ENCODE measurements at regions not wholly inside any gene's neighbourhood (a gene's known extent, or its start where the extent isn't known, plus 50 kb on each side); places are given as distances from the start of the nearest gene placed in this dataset.
A peak's percentile ranks its signal among the peaks of the same experiment; 100 is the strongest.

GRCh38 chr3:64445109-64445943 is 220.1 kb upstream of the PRICKLE2 start:
- no TSS peak for BruUV-seq (replicated peaks)
- peaks cover 22% of the 10 kb centered on the region for H3K27me3 Mint-ChIP-seq (ENCODE audit: insufficient read depth, unreplicated experiment)

DNA sequence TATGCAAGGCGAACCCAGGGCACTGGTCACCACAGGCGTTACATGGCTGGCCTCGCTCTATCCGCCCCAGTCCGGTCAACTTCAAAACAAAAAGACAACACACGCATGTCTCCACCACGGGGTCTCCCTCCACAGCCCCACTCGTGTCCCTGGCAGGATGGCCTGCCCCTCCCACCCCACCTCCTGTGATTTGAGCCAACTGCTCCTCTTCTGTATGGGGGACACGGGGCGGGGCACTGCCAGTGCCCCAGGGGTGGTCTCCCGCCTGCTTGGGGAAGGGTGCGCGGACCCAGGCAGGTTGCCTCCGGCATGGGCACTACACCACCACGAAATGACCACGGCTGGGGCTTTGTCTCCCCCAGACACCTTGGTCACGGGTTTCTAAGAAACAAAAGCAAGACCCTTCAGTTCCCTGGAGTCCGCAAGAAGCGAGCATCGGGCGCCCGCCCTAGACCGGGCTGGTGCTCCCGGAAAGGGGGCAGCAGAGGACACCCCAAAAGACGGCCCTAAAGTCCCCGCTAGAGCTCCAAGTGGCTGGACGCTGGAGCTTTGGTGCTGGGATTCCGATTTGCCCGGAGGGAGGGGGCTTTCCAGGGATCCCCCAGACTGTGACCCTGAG is 219.3 kb upstream of the PRICKLE2 start:
- H3K27me3 Mint-ChIP-seq (ENCODE audit: insufficient read depth, unreplicated experiment) = peaks cover 22% of the 10 kb centered on the region
- H3K9me3 Mint-ChIP-seq (ENCODE audit: unreplicated experiment) = no peaks in the 10 kb centered on the region
- intact Hi-C loops (cut with micrococcal nuclease) = no loop called here
- no peak for TF ChIP-seq CTCF (IDR thresholded peaks at IDR 0.05; ENCODE audit: unreplicated experiment)
- H3K27ac Mint-ChIP-seq (ENCODE audit: low read depth, unreplicated experiment) = no peak overlapping the region
- H3K36me3 Mint-ChIP-seq (ENCODE audit: insufficient read depth, unreplicated experiment) = no peaks in the 10 kb centered on the region
- ChIA-PET CTCF (interaction anchor here (0.6 to 1.8 kb wide), 4 partner anchors 16 to 1284 kb away, joined by 4 to 5 read pairs (median 4); no protein-coding TSS in a partner anchor), POLR2A (no interaction called here)
- no peak overlapping the region for H3K4me3 Mint-ChIP-seq (ENCODE audit: unreplicated experiment)
- no peak for DNase-seq (ENCODE audit: unreplicated experiment)
- H3K4me1 Mint-ChIP-seq (ENCODE audit: insufficient read depth, unreplicated experiment) = no peaks in the 10 kb centered on the region
- no TSS peak for BruUV-seq (replicated peaks)

More at GRCh38 chr3:64445109-64445943, 220.1 kb upstream of the PRICKLE2 start:
- Mint-ChIP-seq H3K9me3 (ENCODE audit: unreplicated experiment) (no peaks in the 10 kb centered on the region), H3K27ac (ENCODE audit: low read depth, unreplicated experiment) (no peak overlapping the region), H3K4me3 (ENCODE audit: unreplicated experiment) (peak overlapping the region; percentile 67), H3K4me1 (ENCODE audit: insufficient read depth, unreplicated experiment) (no peaks in the 10 kb centered on the region), H3K36me3 (ENCODE audit: insufficient read depth, unreplicated experiment) (no peaks in the 10 kb centered on the region)
- intact Hi-C loops (cut with micrococcal nuclease) = no loop called here
- ChIA-PET POLR2A (interaction anchor here (1.4 kb wide), 1 partner anchor 9 kb away, joined by 4 read pairs; no protein-coding TSS in a partner anchor), CTCF (interaction anchor here (0.7 to 1.8 kb wide), 4 partner anchors 15 to 414 kb away, joined by 3 to 4 read pairs (median 4); no protein-coding TSS in a partner anchor)
- TF ChIP-seq CTCF (IDR thresholded peaks at IDR 0.05; ENCODE audit: unreplicated experiment) = no peak
- no peak for DNase-seq (ENCODE audit: unreplicated experiment)

- POLR2A ChIA-PET = no interaction called here
- Mint-ChIP-seq H3K27ac (ENCODE audit: low read depth, unreplicated experiment) (no peak overlapping the region), H3K4me1 (ENCODE audit: insufficient read depth, unreplicated experiment) (no peaks in the 10 kb centered on the region), H3K9me3 (ENCODE audit: unreplicated experiment) (no peaks in the 10 kb centered on the region), H3K4me3 (ENCODE audit: unreplicated experiment) (no peak overlapping the region), H3K36me3 (ENCODE audit: insufficient read depth, unreplicated experiment) (no peaks in the 10 kb centered on the region), H3K27me3 (ENCODE audit: insufficient read depth, unreplicated experiment) (peaks cover 22% of the 10 kb centered on the region)
- no peak for TF ChIP-seq CTCF (IDR thresholded peaks at IDR 0.05; ENCODE audit: unreplicated experiment)
- no peak for DNase-seq (ENCODE audit: unreplicated experiment)
- intact Hi-C loops (cut with micrococcal nuclease) = no loop called here
- CTCF ChIA-PET = interaction anchor here (1.8 kb wide), 1 partner anchor 17 kb away, joined by 4 read pairs; no protein-coding TSS in a partner anchor
- no TSS peak for BruUV-seq (replicated peaks)
Observed at GRCh38 chr3:64443546-64444381, 218.5 kb upstream of the PRICKLE2 start.
